ENCODE measurements at regions not wholly inside any gene's neighbourhood (a gene's known extent, or its start where the extent isn't known, plus 50 kb on each side); places are given as distances from the start of the nearest gene placed in this dataset.
"Not testable (repeated sequence)": the region's sequence is repeated elsewhere in the genome, so short reads cannot be mapped to it uniquely, and the experiment has no call there.

- Mint-ChIP-seq H3K4me3 (no peak overlapping the region), H3K27ac (no peak overlapping the region), H3K27me3 (no peaks in the 10 kb centered on the region), H3K9me3 (no peaks in the 10 kb centered on the region), H3K36me3 (no peaks in the 10 kb centered on the region), H3K4me1 (ENCODE audit: unreplicated experiment) (no peaks in the 10 kb centered on the region)
- DNase-seq (ENCODE audit: extremely low spot score, unreplicated experiment): no peak
- TF ChIP-seq CTCF (conservative IDR thresholded peaks at IDR 0.05): no peak
Measured at GRCh38 chr13:55632402-55632801, 1508.3 kb upstream of the PRR20A start.

DNA sequence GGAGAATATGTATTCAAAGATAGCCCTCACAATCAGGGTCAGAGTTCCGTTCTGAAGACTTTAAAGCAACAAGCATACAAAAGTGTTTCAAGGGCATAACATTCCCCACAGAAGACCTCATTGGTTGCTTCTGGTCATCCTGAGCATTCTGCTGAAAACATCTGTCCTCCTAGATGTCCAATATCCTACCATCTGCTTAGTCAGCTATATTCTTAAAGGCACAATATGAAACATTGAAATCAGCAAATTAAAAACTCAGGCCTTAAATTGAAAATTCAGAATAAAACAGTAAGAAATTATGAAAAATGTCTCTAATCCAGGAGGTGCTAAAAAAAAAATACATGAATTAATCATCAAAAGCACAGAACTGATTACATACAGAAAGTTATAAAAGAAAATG is 1491.2 kb upstream of the PRR20A start:
- no peaks in the 10 kb centered on the region for H3K4me1 Mint-ChIP-seq (ENCODE audit: unreplicated experiment)
- no peaks in the 10 kb centered on the region for H3K9me3 Mint-ChIP-seq
- no peak overlapping the region for H3K4me3 Mint-ChIP-seq
- no peak overlapping the region for H3K27ac Mint-ChIP-seq
- no peaks in the 10 kb centered on the region for H3K27me3 Mint-ChIP-seq
- DNase-seq (ENCODE audit: extremely low spot score, unreplicated experiment): no peak
- no peaks in the 10 kb centered on the region for H3K36me3 Mint-ChIP-seq
- no peak for TF ChIP-seq CTCF (conservative IDR thresholded peaks at IDR 0.05)

- H3K27ac Mint-ChIP-seq: no peak overlapping the region
- DNase-seq (ENCODE audit: extremely low spot score, unreplicated experiment): no peak
- no peak overlapping the region for H3K4me3 Mint-ChIP-seq
- no peak for TF ChIP-seq CTCF (conservative IDR thresholded peaks at IDR 0.05)
- H3K9me3 Mint-ChIP-seq: no peaks in the 10 kb centered on the region
- H3K4me1 Mint-ChIP-seq (ENCODE audit: unreplicated experiment): no peaks in the 10 kb centered on the region
- H3K27me3 Mint-ChIP-seq: peaks cover 11% of the 10 kb centered on the region
- no peaks in the 10 kb centered on the region for H3K36me3 Mint-ChIP-seq
Measured at GRCh38 chr13:55652657-55653056, 1488.1 kb upstream of the PRR20A start.

GRCh38 chr13:55653497-55653896 is 1487.2 kb upstream of the PRR20A start:
- H3K27me3 Mint-ChIP-seq: peaks cover 16% of the 10 kb centered on the region
- no peak for TF ChIP-seq CTCF (conservative IDR thresholded peaks at IDR 0.05)
- no peak overlapping the region for H3K4me3 Mint-ChIP-seq
- H3K36me3 Mint-ChIP-seq: no peaks in the 10 kb centered on the region
- H3K4me1 Mint-ChIP-seq (ENCODE audit: unreplicated experiment): no peaks in the 10 kb centered on the region
- no peak overlapping the region for H3K27ac Mint-ChIP-seq
- no peak for DNase-seq (ENCODE audit: extremely low spot score, unreplicated experiment)
- H3K9me3 Mint-ChIP-seq: no peaks in the 10 kb centered on the region

DNA sequence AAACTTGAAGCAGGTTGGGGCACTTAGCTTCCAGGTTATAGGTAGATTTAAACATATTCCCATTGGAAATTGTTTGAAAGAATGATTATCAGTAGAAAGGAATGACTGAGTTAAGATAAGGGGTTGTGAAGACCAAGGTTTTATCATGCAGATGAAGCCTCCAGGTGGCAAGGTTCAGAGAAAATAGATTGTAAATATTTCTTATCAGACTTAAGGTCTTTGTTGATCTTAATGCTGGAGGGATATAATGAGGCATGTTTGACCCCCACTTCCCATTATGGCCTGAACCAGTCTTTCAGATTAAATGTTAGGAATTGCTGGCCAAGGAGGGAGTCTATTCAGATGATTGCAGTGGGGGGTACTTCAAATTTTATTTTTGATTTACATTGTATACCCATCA is 1486.5 kb upstream of the PRR20A start:
- no peaks in the 10 kb centered on the region for H3K4me1 Mint-ChIP-seq (ENCODE audit: unreplicated experiment)
- DNase-seq (ENCODE audit: extremely low spot score, unreplicated experiment): no peak
- no peak overlapping the region for H3K27ac Mint-ChIP-seq
- H3K36me3 Mint-ChIP-seq: no peaks in the 10 kb centered on the region
- H3K27me3 Mint-ChIP-seq: peaks cover 19% of the 10 kb centered on the region
- no peaks in the 10 kb centered on the region for H3K9me3 Mint-ChIP-seq
- H3K4me3 Mint-ChIP-seq: no peak overlapping the region
- TF ChIP-seq CTCF (conservative IDR thresholded peaks at IDR 0.05): no peak

DNA sequence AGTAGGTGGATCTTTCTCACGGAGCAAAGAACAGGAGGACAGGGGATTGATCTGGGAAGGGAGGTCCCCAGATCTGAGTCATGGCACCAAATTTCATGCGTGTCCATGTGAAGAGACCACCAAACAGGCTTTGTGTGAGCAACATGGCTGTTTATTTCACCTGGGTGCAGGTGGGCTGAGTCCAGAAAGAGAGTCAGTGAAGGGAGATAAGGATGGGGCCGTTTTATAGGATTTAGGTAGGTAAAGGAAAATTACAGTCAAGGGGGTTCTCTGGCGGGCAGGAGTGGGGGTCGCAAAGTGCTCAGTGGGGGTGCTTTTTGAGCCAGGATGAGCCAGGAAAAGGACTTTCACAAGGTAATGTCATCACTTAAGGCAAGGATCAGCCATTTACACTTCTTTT is 1480.5 kb upstream of the PRR20A start:
- not testable (repeated sequence) for H3K27ac Mint-ChIP-seq; H3K36me3 Mint-ChIP-seq; H3K4me3 Mint-ChIP-seq; H3K4me1 Mint-ChIP-seq (ENCODE audit: unreplicated experiment); DNase-seq (ENCODE audit: extremely low spot score, unreplicated experiment); H3K9me3 Mint-ChIP-seq
- peaks cover 32% of the 10 kb centered on the region for H3K27me3 Mint-ChIP-seq

Measured in type B pancreatic cell (in vitro differentiated cells).